ENCODE measurements at regions not wholly inside any gene's neighbourhood (a gene's known extent, or its start where the extent isn't known, plus 50 kb on each side); places are given as distances from the start of the nearest gene placed in this dataset.

DNA sequence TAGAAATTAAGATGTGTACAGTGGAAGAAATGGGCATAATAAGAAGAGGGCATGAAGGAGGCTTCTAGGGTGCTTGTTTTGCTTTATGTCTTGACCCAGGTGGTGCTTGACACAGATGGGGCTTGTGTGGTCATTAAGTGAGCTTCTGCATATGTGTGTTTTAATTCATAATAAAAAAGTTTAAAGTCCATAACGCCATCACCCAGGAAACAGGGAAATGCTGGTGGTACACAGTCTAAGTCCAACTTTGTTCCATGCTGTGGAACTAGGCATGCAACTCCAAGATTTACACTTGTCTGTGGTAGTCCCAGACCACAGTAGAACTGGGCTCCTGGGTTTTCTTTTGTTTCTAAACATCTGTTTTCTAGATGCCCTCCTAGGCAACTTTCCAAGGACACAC is 511.9 kb downstream of the MID1IP1 start:
- TF ChIP-seq ATF3 (IDR thresholded peaks at IDR 0.05) (no peak), POLR2A (IDR thresholded peaks at IDR 0.05; ENCODE audit: borderline replicate concordance, extremely low read depth, insufficient read depth, insufficient read length) (no peak), CTCF (IDR thresholded peaks at IDR 0.05 in 2 of 3, conservative IDR thresholded peaks at IDR 0.05 in 1 of 3; ENCODE audit: borderline replicate concordance in 1 of 3, insufficient read depth in 1 of 3, low read depth in 2 of 3, low read length in 2 of 3) (no peak), YY1 (IDR thresholded peaks at IDR 0.05; ENCODE audit: extremely low read depth, insufficient replicate concordance, low read depth, low read length) (no peak), RAD21 (IDR thresholded peaks at IDR 0.05; ENCODE audit: low read depth) (no peak), EGR1 (IDR thresholded peaks at IDR 0.05; ENCODE audit: low read depth) (no peak), EZH2 (IDR thresholded peaks at IDR 0.05) (no peak), POLR2AphosphoS5 (IDR thresholded peaks at IDR 0.05; ENCODE audit: low read depth, low read length) (no peak), JUND (IDR thresholded peaks at IDR 0.05) (no peak), ZNF274 (IDR thresholded peaks at IDR 0.05; ENCODE audit: low read depth, low read length) (no peak)
- TF ChIP-seq, protein P1, sequence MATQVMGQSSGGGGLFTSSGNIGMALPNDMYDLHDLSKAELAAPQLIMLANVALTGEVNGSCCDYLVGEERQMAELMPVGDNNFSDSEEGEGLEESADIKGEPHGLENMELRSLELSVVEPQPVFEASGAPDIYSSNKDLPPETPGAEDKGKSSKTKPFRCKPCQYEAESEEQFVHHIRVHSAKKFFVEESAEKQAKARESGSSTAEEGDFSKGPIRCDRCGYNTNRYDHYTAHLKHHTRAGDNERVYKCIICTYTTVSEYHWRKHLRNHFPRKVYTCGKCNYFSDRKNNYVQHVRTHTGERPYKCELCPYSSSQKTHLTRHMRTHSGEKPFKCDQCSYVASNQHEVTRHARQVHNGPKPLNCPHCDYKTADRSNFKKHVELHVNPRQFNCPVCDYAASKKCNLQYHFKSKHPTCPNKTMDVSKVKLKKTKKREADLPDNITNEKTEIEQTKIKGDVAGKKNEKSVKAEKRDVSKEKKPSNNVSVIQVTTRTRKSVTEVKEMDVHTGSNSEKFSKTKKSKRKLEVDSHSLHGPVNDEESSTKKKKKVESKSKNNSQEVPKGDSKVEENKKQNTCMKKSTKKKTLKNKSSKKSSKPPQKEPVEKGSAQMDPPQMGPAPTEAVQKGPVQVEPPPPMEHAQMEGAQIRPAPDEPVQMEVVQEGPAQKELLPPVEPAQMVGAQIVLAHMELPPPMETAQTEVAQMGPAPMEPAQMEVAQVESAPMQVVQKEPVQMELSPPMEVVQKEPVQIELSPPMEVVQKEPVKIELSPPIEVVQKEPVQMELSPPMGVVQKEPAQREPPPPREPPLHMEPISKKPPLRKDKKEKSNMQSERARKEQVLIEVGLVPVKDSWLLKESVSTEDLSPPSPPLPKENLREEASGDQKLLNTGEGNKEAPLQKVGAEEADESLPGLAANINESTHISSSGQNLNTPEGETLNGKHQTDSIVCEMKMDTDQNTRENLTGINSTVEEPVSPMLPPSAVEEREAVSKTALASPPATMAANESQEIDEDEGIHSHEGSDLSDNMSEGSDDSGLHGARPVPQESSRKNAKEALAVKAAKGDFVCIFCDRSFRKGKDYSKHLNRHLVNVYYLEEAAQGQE (IDR thresholded peaks at IDR 0.05; ENCODE audit: low read depth) = no peak

Data from HCT116 (cell line).